ENCODE measurements at regions not wholly inside any gene's neighbourhood (a gene's known extent, or its start where the extent isn't known, plus 50 kb on each side); places are given as distances from the start of the nearest gene placed in this dataset.
A peak's percentile ranks its signal among the peaks of the same experiment; 100 is the strongest.
"Not testable (repeated sequence)": the region's sequence is repeated elsewhere in the genome, so short reads cannot be mapped to it uniquely, and the experiment has no call there.

- no peak for DNase-seq
These were observed 351.6 kb downstream of the NSUN3 start for GRCh38 chr3:94414418-94414817.

DNA sequence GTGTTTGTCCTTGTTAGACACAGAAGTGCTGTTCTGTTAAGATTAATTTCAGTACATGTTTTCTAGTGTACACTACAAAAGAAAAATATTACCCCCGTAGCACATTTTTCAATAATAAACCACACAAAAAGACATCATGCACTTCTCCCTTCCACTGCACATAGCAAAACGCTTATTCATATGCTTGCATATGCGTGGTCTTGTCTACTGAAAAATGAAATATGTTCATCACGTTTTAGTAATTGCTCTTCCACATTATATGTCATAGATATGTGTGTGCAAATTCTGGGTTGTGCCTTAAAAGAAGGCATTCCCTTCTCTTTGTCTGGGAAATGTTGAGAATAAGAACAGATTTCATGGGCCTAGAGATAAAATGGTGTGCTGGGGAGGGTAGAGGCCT is 353.9 kb downstream of the NSUN3 start:
- DNase-seq, result no peak

DNA sequence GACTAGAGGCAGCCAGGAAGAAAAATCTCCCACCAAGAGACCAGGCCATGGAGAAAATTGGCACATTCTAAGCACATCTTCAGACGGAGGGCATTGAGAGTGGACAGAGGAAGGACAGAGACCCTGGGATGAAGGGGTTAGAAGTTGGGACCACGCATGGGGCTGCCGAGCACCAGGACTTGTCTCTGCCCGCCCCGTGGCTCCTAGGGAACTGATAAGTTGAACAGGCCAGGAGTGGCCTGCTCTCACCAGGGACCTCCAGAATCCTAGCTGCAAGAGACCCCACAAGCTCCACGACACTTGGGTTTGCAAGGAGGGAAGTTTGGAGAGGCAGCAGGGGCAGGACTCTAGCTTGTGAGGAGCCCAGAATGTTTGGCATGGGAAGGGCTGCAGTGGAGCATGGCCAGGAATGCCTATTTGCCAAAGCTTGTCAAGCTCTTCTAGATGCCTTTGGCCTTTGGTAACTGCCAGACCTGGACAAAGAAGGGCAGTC is 355.1 kb downstream of the NSUN3 start:
- no peak for DNase-seq

GRCh38 chr3:94420931-94421330 is 358.1 kb downstream of the NSUN3 start:
- no peak for DNase-seq

DNA sequence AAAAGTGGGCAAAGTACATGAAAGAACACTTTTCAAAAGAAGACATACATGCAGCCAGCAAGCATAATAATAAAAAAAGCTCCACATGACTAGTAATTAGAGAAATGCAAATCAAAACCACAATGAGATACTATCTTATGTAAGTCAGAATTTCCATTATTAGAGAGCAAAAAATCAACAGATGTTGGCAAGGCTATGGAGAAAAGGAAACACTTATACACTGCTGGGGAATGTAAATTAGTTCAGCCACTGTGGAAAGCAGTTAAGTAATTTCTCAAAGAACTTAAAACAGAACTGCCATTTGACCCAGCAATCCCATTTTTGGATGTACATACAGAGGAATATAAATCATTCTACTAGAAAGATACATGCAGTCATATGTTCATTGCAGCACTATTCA is 360.7 kb downstream of the NSUN3 start:
- DNase-seq, result no peak

- DNase-seq, result no peak
These were observed 366.7 kb downstream of the NSUN3 start for GRCh38 chr3:94429517-94429916.

DNA sequence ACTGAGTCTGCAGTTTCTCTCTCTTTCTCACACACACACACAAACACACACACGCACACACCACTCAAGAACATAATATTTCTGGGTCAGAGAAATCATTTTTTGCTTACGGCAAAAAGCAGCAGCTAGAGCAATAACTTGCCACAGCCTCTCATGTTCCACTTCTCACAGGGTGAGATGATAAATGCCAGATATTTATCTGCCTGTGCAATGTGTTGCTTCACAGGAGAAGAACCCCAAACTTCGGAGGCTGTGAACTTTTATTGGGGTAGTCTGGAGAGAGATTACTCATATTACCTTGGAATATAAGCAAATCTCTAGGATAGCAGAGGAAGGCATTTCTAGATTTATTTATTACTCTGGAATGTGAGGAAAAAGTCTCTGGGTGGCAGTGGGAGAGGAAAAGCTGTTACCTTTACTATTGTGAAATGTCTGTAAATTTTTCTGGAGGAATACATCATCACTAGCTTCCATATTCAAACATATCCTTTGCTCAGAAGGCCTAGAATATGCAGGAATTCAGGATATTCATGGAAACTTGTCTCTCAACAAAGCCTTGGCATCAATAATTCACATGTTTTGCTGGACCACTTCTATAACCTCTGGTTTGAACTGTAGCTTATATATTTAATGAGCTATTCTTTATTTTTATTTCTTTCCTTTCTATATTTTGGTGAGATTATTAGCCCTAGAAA is 369.2 kb downstream of the NSUN3 start:
- DNase-seq, result no peak

GRCh38 chr3:94433811-94434210 is 370.9 kb downstream of the NSUN3 start:
- DNase-seq, result no peak

GRCh38 chr3:94440767-94441493 is 378.1 kb downstream of the NSUN3 start:
- peak; percentile 21 for DNase-seq

DNA sequence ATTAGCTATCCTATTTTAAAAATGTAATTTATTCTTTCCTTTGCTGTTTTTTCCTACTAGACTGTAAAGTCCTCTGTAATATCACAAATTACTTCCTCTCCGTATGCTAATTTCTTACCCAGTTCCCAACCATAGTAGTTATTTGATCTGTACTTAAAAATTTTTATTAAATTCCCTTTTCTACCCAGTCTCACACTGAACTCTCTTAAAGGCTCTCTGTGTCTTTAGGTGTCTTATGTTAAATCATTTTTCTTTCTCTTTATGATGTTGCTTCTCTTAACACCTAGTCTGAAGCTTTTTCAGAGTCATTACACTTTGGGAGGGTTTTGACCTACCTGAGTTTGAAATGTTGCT is 378.6 kb downstream of the NSUN3 start:
- DNase-seq, result no peak

- no peak for DNase-seq
These were observed 391.0 kb downstream of the NSUN3 start for GRCh38 chr3:94453864-94454263.

DNA sequence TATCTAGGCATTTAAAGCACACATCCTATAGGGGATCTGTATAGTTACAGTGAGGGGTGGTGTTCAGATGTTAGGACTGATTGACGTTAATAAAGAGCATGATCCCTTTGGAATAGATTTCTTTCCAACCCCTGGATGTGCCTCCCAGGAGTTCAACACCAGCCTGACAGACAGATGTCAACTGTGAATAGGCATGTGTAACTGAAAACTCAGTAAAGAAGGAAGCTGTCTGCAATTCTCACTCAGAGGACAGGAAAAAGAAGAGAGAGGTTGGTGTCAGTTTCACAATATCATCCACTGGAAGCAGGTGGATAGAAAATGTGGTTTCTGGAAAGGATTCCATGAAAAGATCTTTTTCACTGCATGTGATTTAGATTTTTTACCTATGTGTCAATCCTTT is 396.3 kb downstream of the NSUN3 start:
- no peak for DNase-seq

- DNase-seq, result no peak
These were observed 398.1 kb downstream of the NSUN3 start for GRCh38 chr3:94460931-94461330.

DNA sequence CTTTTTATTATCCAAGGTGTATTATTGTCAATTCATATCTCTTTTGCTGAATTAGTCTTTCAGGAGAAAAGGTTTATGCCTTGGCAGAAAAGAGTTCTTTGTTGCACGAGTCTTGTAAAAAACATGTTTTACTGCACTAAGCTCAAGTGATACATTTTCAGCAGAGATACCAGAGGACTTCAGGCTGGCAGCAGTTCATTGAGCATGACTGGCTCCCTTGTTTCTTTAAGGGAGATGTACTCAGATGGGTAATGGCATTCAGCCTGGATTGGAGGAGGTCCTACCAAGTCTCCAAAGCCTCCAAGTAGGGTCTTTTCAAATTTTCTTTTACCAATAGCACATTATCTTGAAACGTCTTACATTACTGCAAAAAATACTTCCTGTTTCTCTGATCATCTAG is 400.1 kb downstream of the NSUN3 start:
- no peak for DNase-seq

GRCh38 chr3:94472511-94472910 is 409.6 kb downstream of the NSUN3 start:
- DNase-seq, result no peak

- no peak for DNase-seq
These were observed 418.5 kb downstream of the NSUN3 start for GRCh38 chr3:94481226-94481898.

DNA sequence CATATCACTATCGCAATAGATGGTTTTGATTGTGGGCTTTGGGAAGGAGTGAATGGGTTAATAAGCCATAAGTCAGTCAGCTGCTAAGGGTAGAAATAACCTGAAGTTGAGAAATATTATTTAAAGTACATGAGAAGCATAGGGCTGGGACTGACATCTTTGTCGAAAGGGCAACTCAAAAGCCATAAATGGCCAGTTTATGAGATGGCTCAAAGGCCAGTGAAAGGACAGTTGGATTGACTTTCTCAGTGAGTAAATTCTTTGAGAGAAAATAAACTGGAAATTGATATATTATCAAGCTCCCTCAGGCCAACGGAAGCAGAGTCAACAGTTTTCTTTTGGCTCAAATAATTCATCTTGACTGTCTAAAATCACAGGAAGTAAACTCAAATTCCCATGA is 419.8 kb downstream of the NSUN3 start:
- DNase-seq, result no peak

DNA sequence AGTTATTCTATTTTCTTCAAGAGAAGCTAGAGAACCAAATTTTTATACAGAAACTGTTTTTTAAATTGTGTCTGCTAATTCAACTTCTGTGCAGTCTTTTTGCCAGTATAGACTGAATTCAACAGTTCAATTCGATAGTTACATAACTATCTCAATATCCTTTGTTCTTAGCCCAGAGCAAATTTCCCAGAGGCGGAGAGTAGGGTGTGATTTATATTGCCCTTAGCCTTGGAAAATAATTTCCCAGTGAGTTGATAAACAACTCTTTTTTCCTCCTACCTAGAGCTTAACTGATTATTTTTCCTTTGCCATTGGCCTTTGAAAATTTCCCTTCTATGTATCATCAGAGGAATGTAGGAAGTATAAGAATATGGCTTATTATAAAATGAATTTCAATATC is 420.5 kb downstream of the NSUN3 start:
- DNase-seq, result no peak

DNA sequence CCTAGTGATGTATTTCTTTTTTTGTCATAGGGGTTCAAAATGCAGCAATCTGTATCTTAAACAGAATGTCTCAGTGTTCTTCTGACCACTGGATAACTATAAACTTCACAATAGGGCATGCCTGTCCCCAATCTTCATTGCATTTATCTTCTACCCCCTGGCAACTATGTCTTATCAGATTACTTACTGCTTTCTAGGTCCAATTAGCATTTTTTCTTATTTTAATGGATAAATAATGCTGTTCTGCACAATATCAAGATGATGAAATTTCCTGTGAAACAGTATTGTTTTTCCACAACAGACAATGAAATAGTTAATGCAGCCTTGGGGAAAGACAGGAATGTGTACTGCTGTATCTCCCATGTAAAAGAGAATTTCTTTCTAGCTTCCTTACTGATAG is 432.1 kb downstream of the NSUN3 start:
- no peak for DNase-seq

DNA sequence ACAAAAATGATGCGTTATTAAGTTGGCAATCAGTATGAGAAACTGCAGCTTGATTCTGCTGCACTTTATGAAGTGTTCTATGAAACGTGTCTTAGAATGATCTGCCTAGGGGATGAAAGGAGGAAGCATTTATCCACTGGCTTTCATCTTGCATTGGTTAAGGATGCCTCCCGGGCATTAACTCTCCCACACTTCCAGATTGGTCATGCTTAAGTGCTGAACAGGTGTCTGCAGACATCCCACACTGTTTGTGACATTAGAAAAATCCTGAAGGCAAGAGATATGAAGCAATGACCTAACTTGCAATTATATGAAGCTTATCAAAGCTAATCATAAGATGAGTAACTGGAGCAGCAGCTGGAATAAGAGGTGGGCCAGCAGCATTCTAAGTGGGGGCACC is 437.3 kb downstream of the NSUN3 start:
- DNase-seq, result no peak

- DNase-seq, result not testable (repeated sequence)
These were observed 444.5 kb downstream of the NSUN3 start for GRCh38 chr3:94507354-94507753.

DNA sequence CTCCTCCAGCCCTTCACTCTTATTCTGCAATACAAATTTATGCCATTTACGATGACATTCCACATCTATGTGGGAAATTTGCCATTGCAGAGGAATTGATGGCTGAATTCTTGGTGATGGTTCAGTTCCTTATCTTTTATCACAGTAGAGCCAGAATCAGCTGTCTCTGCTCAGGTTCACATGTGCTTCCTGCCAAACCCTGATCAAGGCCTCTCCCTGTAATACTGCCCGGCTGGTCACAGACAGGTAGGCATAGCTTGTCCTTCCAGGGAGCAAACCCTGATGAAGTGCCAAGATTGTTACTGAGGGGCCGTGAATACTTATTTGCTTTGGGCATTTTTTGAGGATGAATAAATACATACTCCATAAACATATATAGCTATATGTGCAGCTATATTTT is 450.0 kb downstream of the NSUN3 start:
- no peak for DNase-seq

- DNase-seq, result no peak
These were observed 450.7 kb downstream of the NSUN3 start for GRCh38 chr3:94513600-94513999.

GRCh38 chr3:94515983-94516382 is 453.1 kb downstream of the NSUN3 start:
- no peak for DNase-seq

All from 8988T (cell line).